NCI-H1048 (cell line): ENCODE measurements at regions not wholly inside any gene's neighbourhood (a gene's known extent, or its start where the extent isn't known, plus 50 kb on each side); places are given as distances from the start of the nearest gene placed in this dataset.
"Not testable (repeated sequence)": the region's sequence is repeated elsewhere in the genome, so short reads cannot be mapped to it uniquely, and the experiment has no call there.

Experiments used
- DNase-seq: peaks from one replicate; lab custom pipeline; 2025; lab: John Stamatoyannopoulos, UW

DNA sequence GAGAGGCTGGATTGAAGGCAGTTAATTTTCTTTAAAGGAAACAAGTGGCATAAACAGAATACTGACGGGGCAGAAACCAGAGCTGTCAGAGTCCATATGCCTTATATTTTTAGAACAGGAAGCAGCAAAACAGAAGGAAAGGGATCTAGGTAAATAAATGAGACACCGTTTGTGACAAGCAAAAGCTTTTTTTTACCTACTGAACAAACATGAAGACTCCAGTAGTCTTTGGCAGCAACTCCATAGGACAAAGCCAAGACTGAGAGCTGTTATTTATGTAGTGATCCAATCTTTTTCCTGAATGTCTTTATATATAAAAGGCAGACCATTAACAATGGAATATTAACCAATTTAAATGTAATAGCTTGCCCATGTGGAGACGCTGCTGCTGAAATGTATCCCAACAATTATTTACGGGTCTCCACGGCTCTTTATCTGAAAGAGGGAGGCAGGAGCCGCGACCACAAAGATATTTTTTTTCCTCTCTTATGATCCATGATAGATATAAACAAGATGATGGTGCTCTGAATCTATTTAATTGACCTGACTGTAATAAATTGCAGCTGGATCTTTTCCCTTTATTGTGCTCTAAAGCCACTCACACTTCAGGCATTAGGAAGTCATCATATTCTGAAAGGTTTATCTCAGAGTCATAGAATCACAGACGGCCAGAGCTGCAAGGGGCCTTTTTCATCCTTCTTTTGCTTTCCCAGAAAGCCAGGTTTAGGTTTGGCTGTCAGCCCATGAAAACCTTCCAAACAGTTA lies 687.8 kb downstream of the EFNB2 start:
- DNase-seq: no peak

DNA sequence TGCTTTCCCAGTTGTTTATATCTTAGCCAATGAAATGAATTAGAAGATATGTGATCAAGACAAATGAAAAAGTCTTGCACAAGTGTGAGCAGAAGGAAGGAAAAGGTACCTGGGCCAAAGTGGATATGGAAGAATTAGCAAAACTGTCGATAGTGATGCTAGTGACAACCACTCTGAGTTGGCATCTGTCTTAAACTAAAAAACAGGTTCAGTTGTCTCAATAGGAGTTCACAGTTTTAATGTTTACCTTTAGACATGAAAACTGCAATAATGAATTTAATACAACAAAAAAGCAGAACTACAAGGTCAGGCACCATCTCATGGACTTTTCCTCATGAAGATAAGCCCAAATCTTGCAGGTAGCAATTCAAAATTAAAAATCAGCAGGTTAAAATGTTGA lies 688.5 kb downstream of the EFNB2 start:
- DNase-seq: no peak

DNA sequence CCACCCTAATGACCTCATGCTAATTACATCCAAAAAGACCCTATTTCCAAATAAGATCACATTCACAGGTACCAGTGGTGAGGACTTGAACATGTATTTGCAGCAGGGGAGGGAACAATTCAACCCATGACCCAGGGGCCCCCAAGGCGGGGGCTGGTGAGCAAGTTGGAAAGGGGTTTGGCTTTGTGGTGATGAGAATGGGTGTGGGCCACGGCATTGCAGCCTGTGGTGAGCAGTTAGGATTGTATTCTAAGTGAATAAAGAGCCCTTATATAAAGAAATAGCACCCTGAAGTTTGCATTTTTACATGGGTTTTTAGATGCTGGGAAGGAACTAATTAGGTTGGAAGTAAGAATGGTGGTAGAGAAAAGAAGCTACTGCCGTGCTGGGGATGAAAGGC lies 694.2 kb downstream of the EFNB2 start:
- DNase-seq: no peak

DNA sequence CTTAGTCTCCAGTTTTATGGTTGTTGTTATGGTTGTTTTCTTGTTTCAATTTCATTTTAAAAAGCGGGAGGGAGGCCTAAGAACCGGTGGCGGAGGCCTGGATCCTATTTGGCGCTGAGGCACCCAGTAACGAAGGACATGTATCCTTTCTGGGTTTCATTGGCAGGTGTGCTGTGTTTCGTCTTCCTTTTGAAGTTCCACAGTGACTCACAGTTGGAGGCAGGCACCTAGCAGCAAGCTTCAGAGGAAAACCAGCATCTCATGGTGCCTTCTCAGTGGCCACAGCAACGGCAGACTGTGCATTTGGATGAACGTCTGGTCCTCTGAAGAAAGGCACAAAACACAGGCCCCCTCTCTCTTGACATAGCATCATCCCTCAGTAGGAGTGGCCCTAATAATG lies 697.2 kb downstream of the EFNB2 start:
- DNase-seq: no peak

DNA sequence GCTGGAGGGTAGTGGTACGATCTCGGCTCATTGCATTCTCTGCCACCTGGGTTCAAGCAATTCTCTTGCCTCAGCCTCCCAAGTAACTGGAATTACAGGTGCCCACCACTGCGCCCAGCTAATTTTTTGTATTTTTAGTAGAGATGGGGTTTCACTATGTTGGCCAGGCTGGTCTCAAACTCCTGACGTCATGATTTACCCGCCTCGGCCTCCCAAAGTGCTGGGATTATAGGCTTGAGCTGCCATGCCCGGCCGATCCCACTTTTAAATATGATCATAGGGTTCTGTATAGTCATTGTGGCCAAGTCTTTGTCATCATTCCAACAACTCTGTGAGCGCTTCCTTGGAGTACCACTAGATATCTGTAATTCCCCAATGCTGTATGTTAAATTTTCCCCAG lies 698.2 kb downstream of the EFNB2 start:
- not testable (repeated sequence) for DNase-seq

DNA sequence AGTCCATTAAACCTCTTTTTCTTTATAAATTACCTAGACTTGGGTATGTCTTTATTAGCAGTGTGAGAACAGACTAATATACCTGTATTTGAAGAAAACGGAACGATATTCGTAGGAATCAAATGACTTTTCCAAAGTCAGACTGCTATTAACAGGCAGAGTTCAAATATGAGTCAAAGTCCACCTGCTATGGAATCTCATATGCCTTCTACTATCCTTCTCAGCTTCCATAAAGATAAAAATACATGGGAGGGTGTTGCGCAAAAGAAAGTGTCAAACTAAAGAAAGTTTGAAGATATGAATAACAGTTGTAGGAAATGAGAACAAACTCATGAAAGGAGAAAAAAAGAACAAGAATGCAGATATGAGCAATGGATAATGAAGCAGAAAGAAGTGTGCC lies 704.6 kb downstream of the EFNB2 start:
- no peak for DNase-seq

DNA sequence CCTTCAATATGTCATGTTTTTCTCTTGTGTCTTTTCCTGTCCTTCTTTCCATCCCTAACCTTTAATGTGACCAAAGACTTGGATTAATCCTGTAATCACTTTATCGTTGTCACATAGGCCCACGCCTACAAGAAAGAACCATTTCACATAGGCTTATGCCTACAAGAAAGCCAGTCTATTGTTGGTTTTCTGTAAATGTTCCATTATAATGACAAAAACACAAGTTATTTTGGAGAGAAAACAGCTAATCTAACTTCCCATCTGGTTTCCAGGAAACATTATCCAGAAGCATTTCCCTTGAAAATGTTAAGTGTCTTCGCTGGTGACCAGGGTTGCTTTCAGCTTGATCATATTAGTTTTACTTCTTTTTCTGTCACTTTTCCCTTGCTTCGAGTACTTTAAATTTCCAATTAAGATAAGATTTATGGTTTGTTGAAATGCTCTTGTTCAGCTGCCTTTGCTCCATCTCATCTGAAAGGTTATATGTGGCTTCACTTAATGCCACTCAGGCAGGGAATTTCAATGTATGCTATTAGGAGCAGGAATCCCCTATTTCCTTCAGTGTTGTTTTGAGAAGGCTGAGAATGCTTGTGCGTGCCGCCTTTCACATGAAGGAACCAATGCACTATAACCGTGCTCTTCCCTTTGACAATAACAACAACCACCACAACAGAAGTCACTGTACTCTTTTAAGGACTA lies 708.2 kb downstream of the EFNB2 start:
- no peak for DNase-seq

DNA sequence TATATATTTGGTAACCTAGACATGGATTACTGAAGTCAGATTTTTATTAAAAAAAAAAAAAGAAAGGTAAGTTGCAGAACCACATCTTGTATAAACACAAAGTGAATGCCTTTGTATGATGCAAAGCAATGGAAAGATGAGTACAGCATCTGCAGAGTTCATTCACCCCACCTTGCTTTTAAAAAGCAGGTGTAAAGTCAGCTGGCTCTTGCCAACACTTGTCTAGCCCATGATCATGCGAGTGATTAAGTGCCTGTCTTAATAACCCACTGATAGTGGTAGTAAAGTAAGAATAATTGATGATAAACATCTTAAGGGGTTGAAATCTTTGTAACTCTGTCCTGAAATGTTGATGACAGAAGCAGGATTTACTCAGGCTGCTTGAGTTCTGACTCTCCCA lies 710.4 kb downstream of the EFNB2 start:
- DNase-seq: no peak

DNA sequence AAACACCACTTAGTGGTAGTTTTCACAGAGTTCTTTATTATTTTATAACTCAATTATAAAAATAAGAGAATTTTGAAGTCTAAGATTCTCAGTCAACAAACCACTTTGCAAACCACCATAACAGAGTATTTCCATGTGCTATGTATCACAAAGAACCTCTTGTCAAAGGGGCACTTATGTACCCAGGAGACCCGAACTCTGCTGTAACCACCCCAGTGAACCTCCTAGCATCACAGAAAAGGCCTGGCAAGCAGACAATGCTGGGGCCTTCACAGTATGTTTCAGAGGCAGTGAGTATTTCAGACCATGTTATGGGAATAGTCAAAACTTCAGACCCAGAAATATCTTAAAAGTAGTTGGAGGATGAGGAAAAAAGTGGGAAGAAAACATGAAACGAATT lies 714.1 kb downstream of the EFNB2 start:
- DNase-seq: no peak

DNA sequence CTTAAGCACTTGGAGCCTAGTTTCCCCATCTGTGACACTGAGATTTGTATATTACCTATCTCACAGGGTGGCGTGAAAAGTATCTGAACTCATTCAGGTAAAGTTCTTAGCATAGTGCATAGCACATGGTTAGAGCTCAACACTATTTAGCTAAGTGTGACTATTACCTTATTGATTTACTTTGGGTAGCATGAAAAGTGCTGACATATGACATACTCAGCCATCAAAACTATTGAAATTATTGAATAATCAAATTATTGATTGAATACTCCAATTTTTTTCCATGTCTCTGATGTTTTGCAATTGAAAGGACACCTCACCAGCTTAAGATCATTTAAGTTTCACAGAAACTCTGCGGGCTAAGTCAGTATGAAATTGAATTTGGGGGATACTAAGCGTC lies 715.0 kb downstream of the EFNB2 start:
- DNase-seq: no peak

DNA sequence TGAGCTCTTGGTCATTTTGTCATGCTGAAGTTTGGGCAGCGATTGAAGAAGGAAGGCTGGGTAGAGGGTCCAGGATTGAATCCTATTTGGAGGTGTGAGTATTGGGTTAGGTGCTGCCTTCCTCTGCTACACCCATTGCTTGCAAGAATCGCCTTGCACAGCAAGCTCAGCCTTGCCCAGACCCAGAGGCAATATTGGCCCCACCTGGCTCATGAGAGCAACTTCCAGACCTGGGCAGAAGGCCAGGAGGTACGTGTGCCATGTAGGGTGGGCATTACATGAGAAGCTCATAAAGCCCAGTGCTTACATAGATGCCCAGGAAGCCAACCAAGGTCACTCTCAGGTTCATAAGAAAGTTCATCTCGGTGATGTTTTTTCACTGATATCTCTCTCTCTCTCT lies 718.0 kb downstream of the EFNB2 start:
- DNase-seq: no peak

DNA sequence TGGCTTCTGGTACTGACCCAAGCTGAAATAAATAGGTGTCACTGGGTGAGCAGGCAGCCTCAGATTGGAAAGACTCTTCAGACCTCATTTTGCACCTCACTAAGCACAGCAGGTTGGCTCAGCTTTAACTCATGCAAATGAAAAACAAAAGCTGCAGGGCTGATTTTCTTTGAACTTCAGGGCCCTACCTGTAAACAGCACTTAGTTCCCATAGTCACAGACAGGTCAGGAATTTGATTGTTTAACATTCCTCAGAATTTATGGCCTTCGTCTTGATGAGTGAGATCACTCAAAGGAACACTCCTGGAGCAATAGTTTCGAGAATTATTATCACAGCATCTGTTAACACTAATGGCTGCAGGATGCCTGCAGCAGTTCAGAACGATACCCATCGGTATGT lies 718.5 kb downstream of the EFNB2 start:
- peak; percentile 56 for DNase-seq

DNA sequence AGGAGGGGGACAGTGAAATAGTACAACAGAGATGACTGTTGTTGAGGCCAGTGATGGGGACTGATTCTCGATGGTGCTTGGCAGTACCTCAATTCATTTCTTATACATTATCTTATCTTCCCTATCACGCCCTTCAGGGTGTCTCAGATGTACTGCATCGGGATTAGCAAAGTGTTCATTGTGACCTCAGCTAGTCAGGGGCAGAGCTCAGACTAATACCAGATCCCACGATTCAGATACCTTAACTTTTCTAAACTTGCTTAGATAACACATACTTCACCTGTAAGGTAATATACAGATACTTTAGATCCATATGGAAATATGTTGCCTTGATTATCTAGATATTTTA lies 720.6 kb downstream of the EFNB2 start:
- no peak for DNase-seq

DNA sequence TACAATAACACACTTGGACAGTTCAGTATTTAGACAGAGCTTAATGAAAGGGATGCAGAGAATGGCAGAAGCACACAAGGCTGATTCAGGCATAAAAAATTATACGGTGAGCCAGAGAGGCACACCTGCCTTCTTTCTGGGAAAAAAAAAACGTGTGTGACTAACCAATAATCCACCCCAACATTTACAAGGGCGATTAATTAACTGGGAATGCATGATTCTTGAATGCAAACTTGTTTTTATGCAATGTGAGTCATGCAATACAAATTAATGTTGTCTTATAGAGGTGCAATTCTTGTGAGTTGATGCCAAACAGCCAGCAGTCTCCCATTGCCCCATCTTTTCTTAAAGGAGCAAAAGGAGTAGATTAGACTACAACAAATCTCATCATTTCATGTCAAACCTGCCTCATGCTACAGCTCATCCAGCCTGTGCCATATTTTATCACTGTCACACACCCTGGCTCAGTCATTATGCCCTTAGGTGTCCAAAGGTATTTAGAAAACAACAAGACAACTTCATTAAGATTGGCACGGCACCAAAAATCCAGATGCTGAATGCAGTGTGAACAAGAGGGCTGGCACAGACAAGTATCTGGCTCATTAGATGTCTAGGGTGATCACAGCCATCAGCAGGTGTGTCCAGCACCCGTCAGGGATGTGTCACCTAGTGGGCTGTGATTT lies 721.1 kb downstream of the EFNB2 start:
- DNase-seq: no peak

DNA sequence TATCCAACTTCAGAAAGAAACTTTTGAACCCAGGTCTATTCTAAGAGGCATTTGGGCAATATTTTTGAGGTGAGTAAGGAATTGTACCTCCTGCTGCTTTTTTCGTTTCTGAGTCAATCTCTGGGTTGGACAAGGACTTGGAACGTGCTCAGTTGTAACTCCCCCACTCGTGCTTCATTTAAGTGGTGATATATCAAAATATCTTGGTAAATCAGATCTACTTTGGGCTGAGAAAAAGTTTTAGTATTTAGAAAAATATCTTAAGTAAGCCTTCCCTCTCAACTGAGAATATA lies 728.9 kb downstream of the EFNB2 start:
- DNase-seq: no peak

DNA sequence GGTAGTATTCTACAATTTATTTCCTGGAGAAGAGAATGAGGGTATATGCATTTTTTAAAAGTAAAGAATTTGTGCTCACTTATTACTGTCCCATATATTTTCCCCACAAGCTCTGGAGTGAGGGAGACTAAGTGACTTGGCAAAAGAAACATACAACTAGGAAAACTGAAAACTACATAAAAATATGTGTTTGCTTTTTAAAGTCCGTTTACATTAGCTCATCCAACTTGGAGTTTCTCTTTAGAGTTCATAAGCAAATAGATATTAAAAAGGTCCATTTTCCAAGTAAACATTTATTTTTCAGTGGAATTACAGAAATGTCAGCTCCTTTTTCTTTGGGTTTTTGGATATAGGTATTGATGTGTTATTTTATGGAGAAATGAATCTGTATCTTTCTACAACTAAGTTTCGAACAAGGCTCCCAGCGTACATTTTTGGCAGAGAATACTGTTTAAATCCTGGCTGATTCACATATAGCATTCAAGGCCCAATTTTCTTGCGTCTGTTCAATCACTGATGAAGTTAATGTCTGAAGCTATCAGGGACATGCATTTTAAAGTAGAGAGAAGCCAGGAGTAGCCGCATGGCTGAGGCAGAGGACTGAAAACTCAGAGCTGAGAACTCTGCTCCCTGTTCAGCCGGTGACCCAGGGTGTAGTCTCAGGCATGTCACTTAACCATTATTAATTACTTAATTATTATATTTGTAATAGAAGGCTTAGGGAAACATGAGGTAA lies 729.4 kb downstream of the EFNB2 start:
- DNase-seq: no peak

DNA sequence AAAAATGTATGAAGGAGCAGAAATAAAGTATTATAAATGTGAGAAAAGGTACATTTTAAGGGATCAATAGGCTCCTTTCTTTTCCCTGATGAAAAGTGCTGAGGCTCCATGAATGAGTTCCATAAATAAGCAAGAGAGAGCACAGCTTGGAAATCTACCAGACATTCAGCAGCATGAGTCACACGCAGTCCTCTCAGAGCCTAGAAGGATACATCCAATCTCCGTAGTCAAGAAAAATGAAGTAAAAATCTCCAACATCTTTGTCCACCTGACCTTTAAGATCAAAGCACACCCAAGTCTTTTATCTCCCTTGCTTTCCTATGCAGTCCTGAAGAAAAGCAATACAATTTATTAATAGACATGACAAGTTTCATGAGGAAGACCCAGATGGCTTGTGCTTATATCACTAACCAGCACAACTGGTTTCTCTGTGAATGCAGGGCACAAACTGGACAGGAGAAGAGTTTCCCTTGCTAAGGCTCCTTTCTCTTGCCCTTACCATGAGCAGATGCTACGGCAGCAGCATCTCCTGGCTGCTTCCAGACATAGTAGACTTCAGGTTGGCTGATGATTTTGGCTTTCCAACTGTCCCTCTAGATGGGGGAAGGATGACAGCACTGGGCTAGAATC lies 730.8 kb downstream of the EFNB2 start:
- no peak for DNase-seq

DNA sequence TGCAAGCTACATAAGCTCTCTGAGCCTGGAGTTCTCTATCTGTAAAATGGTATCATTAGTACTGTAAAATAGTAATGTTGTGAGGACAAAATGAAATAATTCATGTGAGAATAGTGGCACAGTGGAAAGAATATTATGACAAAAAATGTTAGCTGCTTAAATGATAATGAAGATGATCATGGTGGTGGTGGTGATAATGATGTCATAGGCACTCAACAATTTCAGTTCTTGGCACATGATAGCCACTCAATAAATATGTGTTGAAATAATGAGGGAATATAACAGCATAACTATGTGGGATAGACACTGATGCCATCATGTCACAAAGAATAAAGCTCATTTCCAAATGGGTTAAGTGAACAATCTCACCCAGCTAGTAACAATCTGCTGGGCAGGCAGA lies 736.3 kb downstream of the EFNB2 start:
- no peak for DNase-seq

DNA sequence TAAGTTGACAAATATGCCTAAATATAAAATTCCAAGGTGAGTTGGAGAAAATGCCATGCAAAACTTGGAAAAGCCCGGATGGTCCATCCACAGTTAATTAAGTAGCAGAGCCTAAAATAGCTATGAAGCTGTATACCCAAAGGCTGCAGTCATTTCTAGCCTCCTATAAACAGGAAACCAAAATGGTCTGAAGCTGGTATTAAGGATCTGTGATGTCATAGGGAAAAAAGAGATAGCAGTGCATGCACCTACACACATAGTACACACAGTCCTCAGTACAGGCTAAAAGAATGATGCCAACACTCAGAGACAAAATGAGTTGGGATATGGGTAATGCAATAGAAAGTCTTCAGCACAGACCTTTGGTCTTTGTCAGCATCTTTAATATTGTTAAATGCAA lies 736.9 kb downstream of the EFNB2 start:
- DNase-seq: no peak

DNA sequence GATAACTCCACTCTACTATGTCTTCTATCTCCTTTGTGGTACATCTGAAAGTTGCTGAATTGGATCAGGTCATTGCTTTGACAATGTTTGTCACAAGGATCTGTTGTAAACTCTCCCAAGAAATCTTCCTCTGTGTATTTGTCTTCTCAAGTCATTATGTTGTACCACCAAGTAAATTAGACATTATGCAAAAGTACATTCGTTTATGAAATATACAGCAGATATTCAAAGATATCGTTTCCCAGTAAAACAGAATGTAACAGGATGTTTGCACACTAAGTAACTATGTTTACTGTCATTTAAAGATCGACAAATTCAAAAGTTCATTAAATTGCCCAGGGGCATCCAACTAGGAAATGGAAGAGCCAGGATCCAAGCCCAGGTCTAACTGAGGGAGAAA lies 739.4 kb downstream of the EFNB2 start:
- DNase-seq: no peak

DNA sequence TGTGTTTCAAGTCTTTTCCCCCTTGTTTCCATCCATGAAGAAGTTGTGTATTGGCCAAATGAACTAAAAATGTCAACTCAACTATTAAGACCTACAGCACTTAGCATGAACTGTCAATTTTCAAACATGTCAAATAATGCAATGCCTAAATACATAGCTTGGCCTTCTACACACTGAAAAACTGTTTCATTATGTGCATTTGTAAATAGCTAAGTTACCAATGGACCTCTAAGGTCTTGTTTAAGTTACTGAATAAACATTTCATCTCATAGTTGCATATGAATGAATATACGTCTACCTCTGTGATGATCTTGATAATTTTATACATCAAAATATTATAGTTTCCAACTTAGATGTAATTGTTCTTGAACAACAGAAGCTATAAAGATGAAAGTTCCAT lies 744.5 kb downstream of the EFNB2 start:
- no peak for DNase-seq

DNA sequence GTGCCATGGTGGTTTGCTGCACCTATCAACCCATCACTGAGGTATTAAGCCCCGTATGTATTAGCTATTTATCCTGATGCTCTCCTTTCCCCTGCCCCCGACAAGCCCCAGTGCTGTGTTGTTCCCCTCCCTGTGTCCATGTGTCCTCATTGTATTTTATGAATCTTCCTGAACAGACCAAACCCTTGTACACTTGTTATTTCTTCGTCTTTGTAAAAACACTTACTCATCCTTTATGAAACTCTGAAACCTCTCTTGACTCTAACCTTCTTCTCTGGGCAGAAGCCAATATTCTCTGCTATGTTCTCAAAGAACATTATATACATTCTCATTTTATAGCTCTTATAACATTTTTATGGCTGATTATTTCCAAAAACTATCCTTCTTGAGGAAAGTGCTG lies 746.9 kb downstream of the EFNB2 start:
- DNase-seq: no peak

DNA sequence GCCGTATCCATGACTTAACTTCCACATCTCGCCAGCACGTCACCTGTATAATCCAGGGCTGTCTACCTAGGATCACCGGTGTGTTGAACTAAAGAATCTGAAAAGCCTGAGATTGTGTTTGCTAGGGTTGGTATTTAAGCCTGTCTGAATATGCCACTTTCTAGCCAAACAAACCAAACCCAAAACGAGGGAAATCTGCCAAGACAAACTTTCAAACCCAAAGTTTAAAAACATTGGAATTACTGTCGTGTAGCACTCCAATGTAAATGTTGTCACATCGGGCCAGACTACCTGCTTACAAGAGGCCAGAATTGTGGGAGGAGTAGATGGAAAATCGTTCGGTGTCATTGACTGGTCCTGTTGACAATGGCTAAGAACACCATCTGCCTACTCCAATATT lies 747.8 kb downstream of the EFNB2 start:
- DNase-seq: no peak
